CD4-positive, alpha-beta T cell treated with Interleukin-12 subunit alpha and Interleukin-12 subunit beta, for 1 hour (primary cell): ENCODE measurements at regions not wholly inside any gene's neighbourhood (a gene's known extent, or its start where the extent isn't known, plus 50 kb on each side); places are given as distances from the start of the nearest gene placed in this dataset.
"Not testable (repeated sequence)": the region's sequence is repeated elsewhere in the genome, so short reads cannot be mapped to it uniquely, and the experiment has no call there.

Experiments
- DNase-seq: peaks from one replicate; pipeline ENCODE4 v3.0.0-alpha.2; 2020

- DNase-seq, result no peak
Measured at GRCh38 chr13:42485272-42485671, 88.7 kb upstream of the TNFSF11 start.

- no peak for DNase-seq
Measured at GRCh38 chr13:42486711-42487198, 87.2 kb upstream of the TNFSF11 start.

GRCh38 chr13:42487221-42487620 lies 86.7 kb upstream of the TNFSF11 start:
- DNase-seq, result no peak

GRCh38 chr13:42490676-42491075 lies 83.3 kb upstream of the TNFSF11 start:
- DNase-seq, result no peak

GRCh38 chr13:42492372-42492920 lies 81.5 kb upstream of the TNFSF11 start:
- DNase-seq, result no peak

- peak; percentile 4 for DNase-seq
Measured at GRCh38 chr13:42494157-42494556, 79.8 kb upstream of the TNFSF11 start.

- no peak for DNase-seq
Measured at GRCh38 chr13:42495255-42495654, 78.7 kb upstream of the TNFSF11 start.

GRCh38 chr13:42495751-42496150 lies 78.2 kb upstream of the TNFSF11 start:
- DNase-seq, result no peak

- not testable (repeated sequence) for DNase-seq
Measured at GRCh38 chr13:42496926-42497554, 76.9 kb upstream of the TNFSF11 start.

- no peak for DNase-seq
Measured at GRCh38 chr13:42497798-42498197, 76.2 kb upstream of the TNFSF11 start.

- DNase-seq, result peak; percentile 6
Measured at GRCh38 chr13:42498521-42498920, 75.4 kb upstream of the TNFSF11 start.
